ENCODE measurements at regions not wholly inside any gene's neighbourhood (a gene's known extent, or its start where the extent isn't known, plus 50 kb on each side); places are given as distances from the start of the nearest gene placed in this dataset.

DNA sequence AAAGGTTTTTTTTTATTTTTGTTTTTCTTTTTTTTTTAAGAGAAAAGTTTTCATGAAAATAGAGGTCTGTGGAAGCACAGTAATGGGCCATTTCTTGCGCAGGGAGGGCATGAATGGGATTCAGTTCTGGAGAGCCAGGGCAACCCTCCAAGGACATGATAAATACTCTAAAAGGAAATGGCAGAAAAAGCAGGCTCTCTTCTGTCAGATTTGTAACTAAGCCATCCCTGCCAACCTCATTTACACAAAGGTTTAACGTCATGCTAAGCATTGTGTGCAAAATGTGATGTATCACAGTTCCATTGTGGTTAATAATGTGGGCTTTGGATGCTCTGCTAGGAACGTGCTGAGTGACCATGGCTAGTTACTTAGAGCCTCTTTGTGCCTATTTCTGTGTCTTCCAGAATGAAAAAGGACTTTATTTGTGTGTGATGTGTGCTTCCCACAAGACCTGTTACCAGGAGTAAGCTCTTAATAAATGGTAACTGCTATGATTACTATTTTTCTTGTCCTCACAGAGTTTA is 1095.9 kb upstream of the SORCS1 start:
- Histone ChIP-seq H3K4me3 (no peak overlapping the region), H3K27ac (no peak overlapping the region)
- TF ChIP-seq, protein P1, sequence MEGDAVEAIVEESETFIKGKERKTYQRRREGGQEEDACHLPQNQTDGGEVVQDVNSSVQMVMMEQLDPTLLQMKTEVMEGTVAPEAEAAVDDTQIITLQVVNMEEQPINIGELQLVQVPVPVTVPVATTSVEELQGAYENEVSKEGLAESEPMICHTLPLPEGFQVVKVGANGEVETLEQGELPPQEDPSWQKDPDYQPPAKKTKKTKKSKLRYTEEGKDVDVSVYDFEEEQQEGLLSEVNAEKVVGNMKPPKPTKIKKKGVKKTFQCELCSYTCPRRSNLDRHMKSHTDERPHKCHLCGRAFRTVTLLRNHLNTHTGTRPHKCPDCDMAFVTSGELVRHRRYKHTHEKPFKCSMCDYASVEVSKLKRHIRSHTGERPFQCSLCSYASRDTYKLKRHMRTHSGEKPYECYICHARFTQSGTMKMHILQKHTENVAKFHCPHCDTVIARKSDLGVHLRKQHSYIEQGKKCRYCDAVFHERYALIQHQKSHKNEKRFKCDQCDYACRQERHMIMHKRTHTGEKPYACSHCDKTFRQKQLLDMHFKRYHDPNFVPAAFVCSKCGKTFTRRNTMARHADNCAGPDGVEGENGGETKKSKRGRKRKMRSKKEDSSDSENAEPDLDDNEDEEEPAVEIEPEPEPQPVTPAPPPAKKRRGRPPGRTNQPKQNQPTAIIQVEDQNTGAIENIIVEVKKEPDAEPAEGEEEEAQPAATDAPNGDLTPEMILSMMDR (IDR thresholded peaks at IDR 0.05), result no peak
- DNase-seq (ENCODE audit: low spot score), result no peak

DNA sequence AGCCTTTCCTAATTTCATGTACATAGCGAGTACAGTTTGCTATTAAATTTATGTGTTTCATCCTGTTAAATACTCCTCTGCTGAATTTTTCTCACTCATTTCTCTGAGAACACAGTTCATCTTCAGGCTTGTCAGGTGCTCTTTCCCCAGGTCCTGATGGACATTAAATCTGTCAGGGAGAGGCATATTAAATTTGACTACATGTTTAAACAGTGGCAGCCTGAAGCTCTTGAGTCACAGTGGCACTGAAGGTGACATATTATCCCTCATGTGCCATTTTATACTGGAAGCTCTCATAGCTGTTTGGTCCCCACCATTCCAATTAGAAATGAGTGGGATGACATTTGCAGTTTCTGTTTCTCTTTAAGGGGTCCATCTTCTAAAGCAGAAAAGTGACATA is 1089.6 kb upstream of the SORCS1 start:
- TF ChIP-seq, protein P1 (IDR thresholded peaks at IDR 0.05), result no peak
- DNase-seq (ENCODE audit: low spot score), result no peak
- H3K4me3 ChIP-seq, result no peak overlapping the region
- no peak overlapping the region for H3K27ac ChIP-seq

DNA sequence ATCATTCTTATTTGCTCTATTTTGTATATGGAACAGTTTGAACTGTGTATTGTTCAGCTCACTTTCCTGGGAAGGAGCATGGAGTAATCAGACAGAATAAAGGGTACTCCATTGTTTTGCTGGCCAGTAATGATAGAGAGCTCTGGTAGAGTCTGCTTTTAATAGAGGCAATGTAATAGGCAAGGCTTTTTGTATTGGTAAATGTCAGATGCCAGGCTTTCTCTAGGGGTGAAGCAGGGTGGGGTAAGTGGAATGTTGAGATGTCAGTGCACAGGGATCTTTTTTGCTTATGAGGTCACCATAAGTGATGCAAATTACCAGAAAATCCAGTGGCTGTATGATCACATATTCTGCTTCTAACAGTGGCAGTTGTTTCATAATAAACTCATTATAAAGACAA is 1088.3 kb upstream of the SORCS1 start:
- TF ChIP-seq, protein P1 (IDR thresholded peaks at IDR 0.05), result no peak
- no peak for DNase-seq (ENCODE audit: low spot score)
- no peak overlapping the region for H3K27ac ChIP-seq
- no peak overlapping the region for H3K4me3 ChIP-seq

DNA sequence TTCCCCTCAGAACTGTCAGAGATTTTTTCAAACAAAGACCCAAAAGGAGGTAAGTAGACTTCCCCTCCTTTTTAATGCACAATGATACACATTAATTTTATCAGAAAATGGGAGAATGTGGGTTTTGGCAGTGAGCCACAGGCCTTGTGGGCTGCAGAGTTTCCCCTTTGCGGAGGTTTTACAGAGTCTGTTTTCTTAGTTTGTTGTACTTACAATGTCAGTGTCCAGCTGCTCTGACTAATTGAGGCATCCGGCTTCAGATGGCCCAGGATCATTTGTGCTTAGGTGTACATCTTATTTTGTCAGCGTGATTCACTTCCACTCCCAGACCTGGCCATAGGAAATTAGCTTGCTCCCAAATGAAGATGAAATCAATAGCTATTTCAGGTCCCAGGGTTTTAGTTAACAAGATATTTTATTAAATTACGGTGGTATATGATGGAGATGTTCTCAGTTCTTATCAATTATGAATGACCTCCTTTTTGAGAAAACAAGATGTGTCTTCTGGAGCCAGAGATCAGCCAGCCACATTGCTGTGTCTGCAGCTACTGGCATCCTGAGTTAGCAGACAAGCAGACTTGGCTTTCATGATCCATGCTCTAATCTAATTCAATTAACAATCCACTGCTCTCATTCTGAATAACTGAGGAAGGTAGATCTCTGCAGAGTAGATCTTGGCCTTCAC is 1086.6 kb upstream of the SORCS1 start:
- H3K27ac ChIP-seq, result no peak overlapping the region
- TF ChIP-seq, protein P1 (IDR thresholded peaks at IDR 0.05), result no peak
- DNase-seq (ENCODE audit: low spot score), result no peak
- H3K4me3 ChIP-seq, result no peak overlapping the region

DNA sequence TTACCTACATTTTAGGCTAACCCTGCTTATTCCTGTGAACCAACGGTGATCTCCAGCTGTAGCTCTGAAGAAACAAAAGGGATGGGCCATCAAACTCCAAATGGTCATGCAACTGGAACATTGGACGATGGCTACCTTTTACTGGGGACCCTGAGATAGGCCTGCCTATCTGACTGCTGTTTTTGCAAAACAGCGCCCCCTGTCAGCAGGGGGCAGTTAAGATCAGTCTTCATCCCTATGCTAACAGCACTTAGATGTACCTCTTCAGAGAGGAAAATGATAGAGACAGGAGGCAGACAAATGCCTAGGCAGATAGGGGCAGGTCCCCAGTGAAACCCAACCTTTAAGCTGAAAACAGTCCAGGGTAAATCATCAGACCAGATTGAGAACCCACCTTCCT is 1085.4 kb upstream of the SORCS1 start:
- TF ChIP-seq, protein P1 (IDR thresholded peaks at IDR 0.05), result no peak
- no peak overlapping the region for H3K27ac ChIP-seq
- DNase-seq (ENCODE audit: low spot score), result no peak
- no peak overlapping the region for H3K4me3 ChIP-seq

DNA sequence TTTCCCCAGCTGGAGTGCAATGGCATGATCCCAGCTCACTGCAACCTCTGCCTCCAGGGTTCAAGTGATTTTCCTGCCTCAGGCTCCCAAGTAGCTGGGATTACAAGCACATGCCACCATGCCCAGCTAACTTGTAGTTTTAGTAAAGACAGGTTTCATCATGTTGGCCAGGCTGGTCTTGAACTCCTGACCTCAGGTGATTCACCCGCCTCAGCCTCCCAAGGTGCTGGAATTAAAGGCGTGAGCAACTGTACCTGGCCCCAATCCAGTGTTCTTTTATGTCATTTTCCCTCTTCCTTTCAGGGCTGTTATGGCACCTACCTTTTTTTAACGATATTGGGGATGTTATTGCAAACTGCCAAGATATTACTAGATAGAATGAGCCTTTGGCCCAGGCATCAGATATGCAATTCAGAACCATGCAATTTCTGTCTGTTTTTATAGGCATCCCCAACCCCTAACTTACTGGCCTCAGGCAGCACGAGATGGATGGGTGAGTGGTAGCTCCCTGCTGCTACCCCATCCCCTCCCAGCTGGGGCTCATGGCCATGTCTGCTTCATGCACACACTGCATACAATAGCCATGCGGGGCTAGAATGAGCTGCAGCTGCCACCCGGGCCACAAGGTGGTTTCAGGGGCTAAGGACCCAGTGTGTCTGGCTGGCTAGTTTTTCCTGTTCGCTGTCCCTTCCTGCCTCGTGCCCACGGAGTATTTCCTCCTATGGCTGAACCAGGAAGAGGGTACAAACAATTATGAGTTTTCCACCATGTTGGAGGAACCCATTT is 1080.1 kb upstream of the SORCS1 start:
- no peak for DNase-seq (ENCODE audit: low spot score)
- no peak overlapping the region for H3K4me3 ChIP-seq
- H3K27ac ChIP-seq, result no peak overlapping the region
- TF ChIP-seq, protein P1 (IDR thresholded peaks at IDR 0.05), result no peak
